GM12873 (cell line): ENCODE measurements at regions not wholly inside any gene's neighbourhood (a gene's known extent, or its start where the extent isn't known, plus 50 kb on each side); places are given as distances from the start of the nearest gene placed in this dataset.

Source experiments
- TF ChIP-seq, protein P1 (sequence below): IDR thresholded peaks from 2 replicates; pipeline ENCODE4 v1.5.1; 2012; ENCODE audit warnings: low read depth, mild to moderate bottlenecking, moderate library complexity, low read length, control low read depth; ENCODE audit not compliant: insufficient read depth; ENCODE audit errors: missing control alignments

DNA sequence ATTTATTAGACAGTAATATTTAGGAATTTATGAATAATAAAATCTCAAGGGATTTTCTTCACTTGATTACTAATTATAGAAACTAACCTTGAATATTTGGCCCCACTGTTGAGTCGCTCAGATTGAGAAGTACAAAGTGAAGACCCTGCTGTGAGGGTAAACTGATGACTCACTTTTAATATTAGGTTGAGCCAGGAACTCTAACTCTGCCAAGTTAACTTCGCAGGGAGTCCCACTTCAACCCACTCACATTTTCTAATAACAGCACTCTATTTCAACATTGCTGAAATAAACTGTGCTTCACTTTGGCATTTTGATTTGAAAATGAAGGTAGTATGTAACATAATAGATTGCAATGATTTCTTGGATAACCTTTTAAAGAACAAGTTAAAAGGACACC, 200.7 kb downstream of the POLR1F start:
- TF ChIP-seq, protein P1, sequence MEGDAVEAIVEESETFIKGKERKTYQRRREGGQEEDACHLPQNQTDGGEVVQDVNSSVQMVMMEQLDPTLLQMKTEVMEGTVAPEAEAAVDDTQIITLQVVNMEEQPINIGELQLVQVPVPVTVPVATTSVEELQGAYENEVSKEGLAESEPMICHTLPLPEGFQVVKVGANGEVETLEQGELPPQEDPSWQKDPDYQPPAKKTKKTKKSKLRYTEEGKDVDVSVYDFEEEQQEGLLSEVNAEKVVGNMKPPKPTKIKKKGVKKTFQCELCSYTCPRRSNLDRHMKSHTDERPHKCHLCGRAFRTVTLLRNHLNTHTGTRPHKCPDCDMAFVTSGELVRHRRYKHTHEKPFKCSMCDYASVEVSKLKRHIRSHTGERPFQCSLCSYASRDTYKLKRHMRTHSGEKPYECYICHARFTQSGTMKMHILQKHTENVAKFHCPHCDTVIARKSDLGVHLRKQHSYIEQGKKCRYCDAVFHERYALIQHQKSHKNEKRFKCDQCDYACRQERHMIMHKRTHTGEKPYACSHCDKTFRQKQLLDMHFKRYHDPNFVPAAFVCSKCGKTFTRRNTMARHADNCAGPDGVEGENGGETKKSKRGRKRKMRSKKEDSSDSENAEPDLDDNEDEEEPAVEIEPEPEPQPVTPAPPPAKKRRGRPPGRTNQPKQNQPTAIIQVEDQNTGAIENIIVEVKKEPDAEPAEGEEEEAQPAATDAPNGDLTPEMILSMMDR = no peak

DNA sequence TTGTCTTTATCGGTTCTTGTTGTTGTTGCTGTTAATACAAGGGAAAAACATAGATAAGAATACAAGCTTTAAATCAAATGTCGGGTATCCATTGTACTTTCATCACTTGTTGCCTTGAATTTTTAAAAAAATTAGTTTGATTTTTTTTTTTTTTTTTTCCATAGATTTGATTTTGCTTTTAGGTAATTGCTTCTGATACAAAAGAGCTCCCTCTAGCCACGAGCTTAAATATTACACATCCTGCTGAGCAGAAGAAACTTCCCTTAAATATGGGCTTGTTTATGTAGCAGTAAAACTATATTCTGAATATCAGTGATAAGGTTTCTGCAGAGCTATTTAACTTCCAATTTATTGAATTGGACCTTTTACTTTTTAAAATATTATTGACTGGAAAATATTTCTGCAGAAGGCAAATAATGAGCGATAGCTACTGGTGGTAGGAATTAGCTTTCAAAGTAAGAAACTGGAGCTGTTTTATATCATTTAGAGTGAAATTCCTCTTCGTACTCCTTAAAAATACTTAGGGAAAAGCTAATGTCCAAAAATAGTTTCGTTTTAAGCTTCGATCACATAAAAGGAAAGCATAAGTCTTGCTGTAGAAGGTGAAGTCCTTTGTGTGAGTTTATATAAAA, 216.9 kb downstream of the POLR1F start:
- TF ChIP-seq, protein P1 = peak; percentile 41

DNA sequence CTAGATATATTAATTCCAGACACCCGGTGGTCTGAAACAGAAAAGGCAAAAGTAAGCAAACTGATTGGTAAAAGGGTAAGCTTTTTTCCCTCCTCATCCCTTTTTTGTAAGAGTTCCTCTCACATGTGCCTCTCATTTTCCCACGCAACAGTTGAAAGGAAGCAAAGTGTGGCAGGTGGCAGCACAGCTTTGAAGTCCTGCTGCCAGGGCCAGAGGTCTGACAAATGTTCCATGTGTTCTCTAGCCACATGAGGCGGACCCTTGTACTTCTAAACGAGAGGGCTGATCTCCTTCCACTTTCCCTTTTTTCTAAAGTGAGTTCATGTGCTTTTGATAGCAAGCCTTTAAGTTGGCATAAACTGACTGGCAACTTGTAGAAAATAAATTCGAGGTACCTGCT, 217.5 kb downstream of the POLR1F start:
- TF ChIP-seq, protein P1 = no peak

DNA sequence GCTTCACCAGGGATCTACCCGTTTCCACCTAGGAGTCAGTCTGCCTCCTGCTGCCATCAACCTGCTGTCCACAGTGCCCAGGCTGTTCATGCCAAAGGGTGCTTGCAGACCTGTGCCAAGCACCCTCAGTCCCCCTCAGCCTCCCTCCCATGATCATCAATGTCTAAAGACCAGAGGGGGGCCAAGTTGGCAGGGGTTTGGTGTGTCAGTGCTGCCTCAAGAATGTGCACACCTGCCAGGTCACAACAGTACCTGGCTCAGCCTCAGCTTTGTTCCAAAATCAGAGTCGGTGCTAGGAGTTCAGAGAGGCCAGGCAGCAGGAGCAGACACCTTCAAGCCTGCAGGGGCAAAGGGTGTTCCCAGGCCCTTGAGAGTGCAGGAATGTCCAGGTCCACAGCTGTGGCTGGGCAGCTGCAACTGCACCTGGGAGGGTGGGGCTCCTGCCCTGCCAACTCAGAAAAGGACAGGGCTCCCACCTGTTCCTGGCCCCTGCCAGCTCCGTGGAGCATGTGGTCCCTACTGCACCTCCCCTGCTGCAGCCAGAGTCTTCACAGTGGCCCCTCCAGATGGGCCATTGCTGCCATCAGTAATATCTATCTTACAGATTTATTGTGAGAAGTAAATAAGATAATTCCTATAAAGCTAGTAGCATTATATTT, 219.5 kb downstream of the POLR1F start:
- TF ChIP-seq, protein P1 = no peak

DNA sequence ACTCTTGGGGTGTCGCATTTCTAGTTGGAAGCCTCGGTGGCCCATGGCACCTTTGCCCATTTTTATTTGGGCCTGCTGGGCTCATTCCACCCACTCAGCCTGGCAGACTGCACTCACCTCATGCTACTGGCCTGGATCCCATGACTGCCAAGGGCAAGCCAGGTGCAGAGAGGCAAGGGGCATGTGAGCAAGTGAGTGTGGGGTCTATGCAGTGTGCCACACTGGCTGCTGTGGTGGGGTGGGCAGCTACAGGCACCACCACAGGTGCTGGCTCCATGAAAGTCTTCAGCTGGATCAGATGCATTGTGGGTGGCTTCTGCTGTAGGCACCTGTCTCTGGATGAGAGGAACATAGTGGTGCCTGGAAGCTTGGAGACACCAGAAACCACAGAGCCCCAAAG, 220.8 kb downstream of the POLR1F start:
- TF ChIP-seq, protein P1 = no peak

DNA sequence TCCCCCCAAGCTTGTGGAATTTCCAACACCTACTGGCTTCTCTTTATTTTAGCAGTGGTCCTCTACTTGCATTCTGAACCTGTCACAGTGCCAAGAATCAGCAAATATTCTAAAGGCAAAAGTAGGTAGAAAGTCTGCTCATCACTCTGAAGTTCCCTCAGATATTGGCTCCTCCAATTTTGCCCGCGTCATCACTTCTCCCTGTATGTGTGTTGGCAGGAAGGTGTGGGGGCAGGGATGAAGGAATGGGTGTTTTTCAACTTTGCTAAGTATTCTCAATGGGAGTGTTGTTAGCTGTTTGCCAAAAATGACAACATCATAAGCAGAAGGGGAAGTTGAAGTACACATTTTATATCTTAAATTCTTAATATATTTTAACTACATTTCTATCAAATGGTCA, 226.2 kb downstream of the POLR1F start:
- TF ChIP-seq, protein P1 = no peak

DNA sequence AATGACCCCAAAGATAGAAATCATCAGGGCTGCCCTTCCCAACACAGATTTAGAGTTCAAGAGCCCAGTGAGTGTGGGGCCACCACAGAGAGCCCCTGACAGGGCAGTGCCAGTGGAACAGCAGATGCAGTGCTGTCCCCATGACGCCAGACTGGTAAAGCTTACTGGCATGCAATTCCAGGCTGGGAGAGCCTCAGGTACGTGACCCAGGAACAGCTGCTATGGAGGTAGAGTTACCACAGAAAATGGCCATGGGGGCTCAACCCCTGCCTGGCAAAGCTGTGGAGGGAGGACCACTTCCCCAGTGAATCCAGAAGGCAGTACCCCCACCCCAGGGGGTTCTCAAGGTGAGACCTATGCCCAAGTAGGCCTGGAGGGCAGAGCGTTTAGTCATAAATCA, 228.5 kb downstream of the POLR1F start:
- TF ChIP-seq, protein P1 = no peak
